ENCODE measurements at regions not wholly inside any gene's neighbourhood (a gene's known extent, or its start where the extent isn't known, plus 50 kb on each side); places are given as distances from the start of the nearest gene placed in this dataset.

- TF ChIP-seq TFDP2 (CRISPR knock-in tag; IDR thresholded peaks at IDR 0.05) (no peak), E2F2 (CRISPR knock-in tag; IDR thresholded peaks at IDR 0.05; ENCODE audit: borderline replicate concordance) (no peak), KAT7 (CRISPR knock-in tag; IDR thresholded peaks at IDR 0.05; ENCODE audit: borderline replicate concordance) (no peak), ZNF543 (CRISPR knock-in tag; IDR thresholded peaks at IDR 0.05) (no peak), NPAS2 (CRISPR knock-in tag; IDR thresholded peaks at IDR 0.05; ENCODE audit: borderline replicate concordance) (no peak), TFDP1 (CRISPR knock-in tag; IDR thresholded peaks at IDR 0.05; ENCODE audit: borderline replicate concordance) (no peak), GMEB2 (CRISPR knock-in tag; IDR thresholded peaks at IDR 0.05; ENCODE audit: low read depth) (no peak), PBX2 (CRISPR knock-in tag; IDR thresholded peaks at IDR 0.05) (no peak), ZNF318 (CRISPR knock-in tag; IDR thresholded peaks at IDR 0.05) (no peak)
Measured at GRCh38 chr17:54013072-54013471, 190.3 kb downstream of the KIF2B start (continued).
